H1 (cell line): ENCODE measurements at regions not wholly inside any gene's neighbourhood (a gene's known extent, or its start where the extent isn't known, plus 50 kb on each side); places are given as distances from the start of the nearest gene placed in this dataset.

Experiments used
- CTCF ChIA-PET: fragments of 300-600 bp; sonication (Branson Sonifier 250); formaldehyde crosslinking; loops from one replicate; lab custom pipeline; 2021; ENCODE audit not compliant: partially characterized antibody; lab: Charles Lee
- POLR2A ChIA-PET: fragments of 300-600 bp; sonication (Branson Sonifier 250); formaldehyde crosslinking; loops from one replicate; lab custom pipeline; 2021; ENCODE audit warnings: inconsistent platforms; ENCODE audit not compliant: partially characterized antibody; lab: Charles Lee
- DNase-seq, 2 experiments: peaks; one replicate each; pipeline versions ENCODE4 v3.0.0 to v3.0.0-alpha.2; 2010 to 2022; ENCODE audit warnings: low spot score in 2 of 2, low read depth in 1 of 2, mixed read lengths in 1 of 2
- FAIRE-seq: peaks from 2 replicates; lab custom pipeline; 2011; peaks lifted over from hg19 to GRCh38; lab: Jason Lieb, UNC
- H2AFZ ChIP-seq: 2 replicates; pipeline ENCODE4 v1.8.1; 2012; ENCODE audit warnings: low read length, inconsistent platforms
- H2AK5ac ChIP-seq: 2 replicates; pipeline ENCODE4 v1.6.1; 2013; ENCODE audit warnings: low read depth, low read length
- H2BK120ac ChIP-seq: replicated peaks from 2 replicates; pipeline ENCODE3; 2013; ENCODE audit warnings: low read depth, low read length, inconsistent platforms
- H2BK12ac ChIP-seq: 2 replicates; pipeline ENCODE4 v1.6.1; 2013; ENCODE audit warnings: low read depth, low read length
- H2BK15ac ChIP-seq: 2 replicates; pipeline ENCODE4 v1.6.1; 2013; ENCODE audit warnings: low read length
- H2BK20ac ChIP-seq: 2 replicates; pipeline ENCODE4 v1.6.1; 2013; ENCODE audit warnings: low read length
- H2BK5ac ChIP-seq: 2 replicates; pipeline ENCODE4 v1.6.1; 2013; ENCODE audit warnings: low read depth, low read length
- H3K14ac ChIP-seq: 2 replicates; pipeline ENCODE4 v1.6.1; 2013; ENCODE audit warnings: inconsistent platforms; ENCODE audit not compliant: insufficient read length
- H3K18ac ChIP-seq: 2 replicates; pipeline ENCODE4 v1.6.1; 2013; ENCODE audit warnings: low read length; ENCODE audit errors: extremely low read depth
- H3K23ac ChIP-seq: 2 replicates; pipeline ENCODE4 v1.6.1; 2013; ENCODE audit warnings: inconsistent platforms; ENCODE audit not compliant: insufficient read length
- H3K23me2 ChIP-seq: 2 replicates; pipeline ENCODE4 v1.6.1; 2013; ENCODE audit warnings: low read depth, low read length
- H3K27ac ChIP-seq: 2 replicates; pipeline ENCODE4 v1.6.1; 2011; ENCODE audit warnings: low read depth, low read length, inconsistent platforms
- H3K27me3 ChIP-seq, 4 experiments: replicated peaks in 1 of 4; 1 replicate in 1 of 4; 2 replicates in 3 of 4; pipeline versions ENCODE4 v1.6.1 to v1.8.1; 2011 to 2013; ENCODE audit warnings: low read length in 3 of 4, mild to moderate bottlenecking in 3 of 4, inconsistent platforms in 2 of 4, mixed read lengths in 2 of 4, moderate library complexity in 1 of 4; ENCODE audit not compliant: control insufficient read depth in 3 of 4, insufficient read depth in 3 of 4; ENCODE audit errors: extremely low read depth in 1 of 4
- H3K36me3 ChIP-seq, 4 experiments: 2 replicates each; pipeline versions ENCODE4 v1.6.1 to v1.8.1; 2011 to 2013; ENCODE audit warnings: mild to moderate bottlenecking in 4 of 4, low read length in 3 of 4, moderate library complexity in 2 of 4, control low read depth in 1 of 4, inconsistent platforms in 1 of 4; ENCODE audit not compliant: insufficient read depth in 4 of 4, control insufficient read depth in 2 of 4
- H3K4ac ChIP-seq: replicated peaks from 2 replicates; pipeline ENCODE3; 2013; ENCODE audit warnings: low read length, low read depth, mixed read lengths, inconsistent platforms; ENCODE audit not compliant: insufficient read length
- H3K4me1 ChIP-seq, 4 experiments: replicated peaks in 1 of 4; 1 replicate in 1 of 4; 2 replicates in 3 of 4; pipeline versions ENCODE4 v1.6.1 to v1.8.1; 2011 to 2013; ENCODE audit warnings: low read length in 3 of 4, inconsistent platforms in 2 of 4, mixed read lengths in 1 of 4; ENCODE audit not compliant: insufficient read depth in 4 of 4, control insufficient read depth in 3 of 4
- H3K4me2 ChIP-seq, 2 experiments: 2 replicates each; pipeline versions ENCODE4 v1.6.1 to v1.8.1; 2011 to 2013; ENCODE audit warnings: low read depth in 2 of 2, low read length in 2 of 2, control low read depth in 1 of 2, inconsistent platforms in 1 of 2, mild to moderate bottlenecking in 1 of 2; ENCODE audit not compliant: insufficient read depth in 1 of 2
- H3K4me3 ChIP-seq, 4 experiments: fragments of 200-600, 300-600 bp in 1 of 4; sonication (generic), shearing (Covaris generic), sonication (Bioruptor Twin) in 1 of 4; 2 replicates each; pipeline versions ENCODE4 v1.5.1 to v1.8.1; 2011 to 2016; ENCODE audit warnings: low read length in 4 of 4, low read depth in 3 of 4, control low read depth in 2 of 4, inconsistent platforms in 2 of 4, mild to moderate bottlenecking in 2 of 4, mixed read lengths in 1 of 4, moderate library complexity in 1 of 4; ENCODE audit not compliant: insufficient read depth in 2 of 4; ENCODE audit errors: extremely low read depth in 1 of 4
- H3K56ac ChIP-seq: replicated peaks from 2 replicates; pipeline ENCODE3; 2013; ENCODE audit warnings: low read depth, mild to moderate bottlenecking, mixed read lengths, low read length, inconsistent platforms; ENCODE audit not compliant: insufficient read length
- H3K79me1 ChIP-seq: 2 replicates; pipeline ENCODE4 v1.6.1; 2013; ENCODE audit warnings: low read depth, low read length, control low read depth
- H3K79me2 ChIP-seq, 2 experiments: 2 replicates each; pipeline versions ENCODE4 v1.6.1 to v1.8.1; 2012 to 2013; ENCODE audit warnings: low read length in 2 of 2, mild to moderate bottlenecking in 2 of 2, inconsistent platforms in 1 of 2; ENCODE audit not compliant: insufficient read depth in 2 of 2, control insufficient read depth in 1 of 2
- H3K9ac ChIP-seq, 4 experiments: replicated peaks in 1 of 4; 1 replicate in 1 of 4; 2 replicates in 3 of 4; pipeline versions ENCODE4 v1.6.1 to v1.8.1; 2011 to 2013; ENCODE audit warnings: low read depth in 3 of 4, low read length in 3 of 4, control low read depth in 2 of 4, mild to moderate bottlenecking in 2 of 4, moderate library complexity in 2 of 4, inconsistent platforms in 1 of 4; ENCODE audit errors: extremely low read depth in 1 of 4
- H3K9me3 ChIP-seq, 2 experiments: 2 replicates each; pipeline versions ENCODE4 v1.6.1 to v1.8.1; 2012 to 2013; ENCODE audit warnings: mild to moderate bottlenecking in 2 of 2, moderate library complexity in 2 of 2, control low read depth in 1 of 2, inconsistent platforms in 1 of 2, low read depth in 1 of 2, low read length in 1 of 2, mixed read lengths in 1 of 2; ENCODE audit not compliant: insufficient read depth in 2 of 2
- H4K20me1 ChIP-seq, 2 experiments: replicated peaks in 1 of 2; 2 replicates each; pipeline versions ENCODE3 to v1.8.1; 2011 to 2013; ENCODE audit warnings: inconsistent platforms in 2 of 2, low read length in 2 of 2, mild to moderate bottlenecking in 1 of 2; ENCODE audit not compliant: insufficient read depth in 2 of 2, control insufficient read depth in 1 of 2
- H4K5ac ChIP-seq: 2 replicates; pipeline ENCODE4 v1.6.1; 2013; ENCODE audit warnings: low read length, low read depth, mixed read lengths, inconsistent platforms; ENCODE audit not compliant: insufficient read length
- H4K8ac ChIP-seq: 2 replicates; pipeline ENCODE4 v1.8.0; 2013; ENCODE audit warnings: mild to moderate bottlenecking, moderate library complexity, low read length, inconsistent platforms; ENCODE audit not compliant: insufficient read depth; ENCODE audit errors: extremely low read depth
- H4K91ac ChIP-seq: replicated peaks from 2 replicates; pipeline ENCODE3; 2013; ENCODE audit warnings: low read length, mixed read lengths, inconsistent platforms; ENCODE audit not compliant: insufficient read length
- RNF2 ChIP-seq: fragments of 200-900, 300-1000 bp; sonication (generic); IDR thresholded peaks from 2 replicates; pipeline ENCODE4 v1.7.1; 2016; ENCODE audit warnings: borderline replicate concordance, low read depth, mild to moderate bottlenecking, antibody characterized with exemption, low read length; ENCODE audit not compliant: poor library complexity, severe bottlenecking; ENCODE audit errors: missing control alignments
- WGBS, 2 experiments: shearing (Covaris generic) in 1 of 2; methylation state at CpG; one replicate each; pipeline versions ENCODE4 v1.1.6 to v1.1.7; 2013 to 2015; ENCODE audit warnings: low lambda C conversion rate in 2 of 2, mixed read lengths in 2 of 2, inconsistent platforms in 1 of 2, low coverage in 1 of 2, missing lambda C conversion rate in 1 of 2; ENCODE audit not compliant: insufficient replicate concordance in 2 of 2, insufficient coverage in 1 of 2, insufficient read length in 1 of 2; ENCODE audit errors: extremely low coverage in 1 of 2, missing lambda C conversion rate in 1 of 2; 5-methylcytosine and 5-hydroxymethylcytosine counted together

- H3K27ac ChIP-seq, result no peak overlapping the region
- H3K4me1 ChIP-seq, result 0 out of 7 replicates have a peak, but pooled peaks cover 0 to 2% (median 0%) of the 10 kb centered on the region in 4 experiments
- H2BK20ac ChIP-seq, result no peak overlapping the region
- H3K23ac ChIP-seq, result no peak overlapping the region
- H3K36me3 ChIP-seq, result no peaks in the 10 kb centered on the region
- no peak overlapping the region for H3K4ac ChIP-seq
- H2BK12ac ChIP-seq, result no peak overlapping the region
- no peak overlapping the region for H3K4me2 ChIP-seq
- H4K8ac ChIP-seq, result no peak overlapping the region
- no peak overlapping the region for H2BK15ac ChIP-seq
- no peak overlapping the region for H2AFZ ChIP-seq
- no peak for TF ChIP-seq RNF2
- TF ChIP-seq, all 59 proteins: peak for 0
- peaks cover 7 to 9% of the 10 kb centered on the region in 2 experiments; a peak in 3 of 4 replicates for H3K9me3 ChIP-seq
- ChIA-PET CTCF (no interaction called here), POLR2A (no interaction called here)
- H4K91ac ChIP-seq, result no peak overlapping the region
- no peak overlapping the region for H3K18ac ChIP-seq
- no peak for FAIRE-seq
- H2BK5ac ChIP-seq, result no peak overlapping the region
- no peak overlapping the region for H2BK120ac ChIP-seq
- no peak for DNase-seq
- no peaks in the 10 kb centered on the region for H4K20me1 ChIP-seq
- no peak overlapping the region for H2AK5ac ChIP-seq
- H3K4me3 ChIP-seq, result no peak overlapping the region
- no peak overlapping the region for H3K56ac ChIP-seq
- no peak overlapping the region for H3K9ac ChIP-seq
- H3K14ac ChIP-seq, result no peak overlapping the region
- no peaks in the 10 kb centered on the region for H3K79me1 ChIP-seq
- no peaks in the 10 kb centered on the region for H3K27me3 ChIP-seq
- H3K79me2 ChIP-seq, result no peaks in the 10 kb centered on the region
- 83% methylated on average over 6 of the region's 6 CpGs; no CpG with 5 or more reads in 1 of the 2 experiments for WGBS, 2 experiments
- H3K23me2 ChIP-seq, result no peaks in the 10 kb centered on the region
- H4K5ac ChIP-seq, result no peak overlapping the region
These were observed 108.2 kb downstream of the THBS2 start for GRCh38 chr6:169145496-169145895.
